GM21526 (cell line): ENCODE measurements at regions not wholly inside any gene's neighbourhood (a gene's known extent, or its start where the extent isn't known, plus 50 kb on each side); places are given as distances from the start of the nearest gene placed in this dataset.

Source experiments
- ATAC-seq: cut with Tn5 transposase; IDR thresholded peaks from one replicate; pipeline ENCODE4 v1.9.1; 2021; ENCODE audit warnings: moderate library complexity; ENCODE audit not compliant: unreplicated experiment, low FRiP score

DNA sequence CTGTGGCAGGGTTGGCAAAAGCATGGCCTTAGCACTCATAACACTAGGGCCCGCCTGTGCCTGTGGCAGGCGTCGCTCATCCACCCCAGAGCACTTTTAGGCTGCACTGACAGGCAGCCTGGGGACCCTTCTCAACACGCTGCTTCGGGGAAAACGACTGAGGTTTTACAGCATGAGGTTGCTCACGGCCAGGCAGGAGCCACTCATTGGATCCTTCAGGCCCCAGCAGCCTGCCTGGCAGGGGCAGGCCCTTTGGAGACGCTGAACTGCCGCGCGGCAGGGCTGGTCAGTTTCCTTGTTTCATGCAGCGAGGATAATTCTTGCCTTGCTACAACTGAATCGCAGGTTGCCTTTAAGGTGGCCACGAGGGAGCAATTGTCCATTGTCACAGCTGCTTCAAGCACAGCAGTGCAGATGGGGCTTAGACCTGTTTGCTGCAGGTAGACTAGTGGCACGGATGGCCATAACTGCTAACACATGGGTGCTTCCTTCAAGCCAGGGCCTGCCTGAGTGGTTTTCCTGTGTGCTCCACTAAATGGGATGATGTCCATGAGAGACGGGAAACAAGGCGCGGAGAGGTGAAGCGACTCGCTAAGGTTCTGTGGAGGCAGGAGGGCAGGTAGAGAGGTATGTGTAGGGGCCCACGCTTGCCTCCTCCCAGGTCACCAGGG lies 49.9 kb upstream of the HS6ST1 start:
- no peak for ATAC-seq

DNA sequence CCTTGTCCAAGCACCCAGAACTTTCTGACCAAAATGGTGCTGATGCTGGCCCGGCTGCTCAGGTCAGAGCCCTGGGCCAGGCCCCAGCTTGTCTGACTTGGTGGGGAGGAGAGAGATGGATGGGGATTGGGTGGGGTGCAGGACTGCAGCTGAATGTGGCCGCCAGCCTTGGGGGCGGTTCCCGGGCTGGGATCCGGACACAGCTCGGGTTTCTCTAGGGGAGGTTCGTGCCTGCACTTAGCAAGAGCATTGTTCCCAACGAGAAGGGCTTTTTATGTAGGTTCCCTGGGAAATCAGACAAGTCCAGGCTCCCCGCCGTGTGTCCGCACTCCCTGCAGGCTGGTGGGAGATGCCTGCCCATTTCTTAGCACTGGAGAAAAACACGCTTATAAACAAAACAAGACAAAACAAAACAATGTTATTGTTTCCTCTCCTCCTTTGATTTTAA lies 50.5 kb upstream of the HS6ST1 start:
- ATAC-seq, result no peak

DNA sequence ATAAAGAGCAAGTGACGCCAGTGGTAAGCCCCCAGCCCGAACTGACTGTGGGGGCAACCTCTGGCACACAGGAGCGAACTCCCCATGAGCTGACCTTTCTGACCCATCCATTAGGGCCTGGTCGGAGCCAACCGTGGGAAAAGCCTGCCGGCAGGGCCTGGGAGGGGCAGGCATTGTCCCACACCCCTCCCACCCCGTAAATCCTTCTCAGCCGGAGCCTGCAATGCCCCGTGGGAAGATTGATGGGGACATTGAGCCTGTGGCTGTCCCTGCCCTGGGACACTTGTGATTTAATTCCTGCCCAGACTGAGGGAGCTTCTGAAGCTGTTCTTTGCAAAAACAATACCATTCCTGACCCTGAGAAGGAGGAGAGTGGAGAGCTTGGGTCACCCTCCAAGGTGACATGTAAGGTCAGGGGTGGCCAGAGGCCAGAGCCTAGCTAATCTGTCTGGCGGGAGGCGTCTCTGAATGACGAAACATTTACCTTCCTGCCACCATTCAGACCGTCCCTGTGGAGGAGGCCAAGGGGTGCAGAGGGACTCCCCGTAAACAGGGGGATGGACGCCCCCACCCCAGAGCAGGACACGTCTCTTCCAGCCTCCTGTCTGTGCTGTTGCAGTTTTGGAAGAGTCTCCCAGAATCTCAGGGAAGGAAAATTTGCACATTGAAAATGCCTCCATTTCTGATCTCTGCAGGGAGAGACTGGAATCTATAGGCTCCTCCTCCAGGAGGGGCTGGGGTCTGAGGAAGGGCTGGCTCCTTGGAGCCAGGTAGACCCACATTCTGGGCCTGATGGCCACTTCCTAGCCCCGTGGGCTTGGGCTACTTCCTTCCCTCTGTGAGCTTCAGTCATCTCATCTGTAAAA lies 51.2 kb upstream of the HS6ST1 start:
- ATAC-seq, result no peak

DNA sequence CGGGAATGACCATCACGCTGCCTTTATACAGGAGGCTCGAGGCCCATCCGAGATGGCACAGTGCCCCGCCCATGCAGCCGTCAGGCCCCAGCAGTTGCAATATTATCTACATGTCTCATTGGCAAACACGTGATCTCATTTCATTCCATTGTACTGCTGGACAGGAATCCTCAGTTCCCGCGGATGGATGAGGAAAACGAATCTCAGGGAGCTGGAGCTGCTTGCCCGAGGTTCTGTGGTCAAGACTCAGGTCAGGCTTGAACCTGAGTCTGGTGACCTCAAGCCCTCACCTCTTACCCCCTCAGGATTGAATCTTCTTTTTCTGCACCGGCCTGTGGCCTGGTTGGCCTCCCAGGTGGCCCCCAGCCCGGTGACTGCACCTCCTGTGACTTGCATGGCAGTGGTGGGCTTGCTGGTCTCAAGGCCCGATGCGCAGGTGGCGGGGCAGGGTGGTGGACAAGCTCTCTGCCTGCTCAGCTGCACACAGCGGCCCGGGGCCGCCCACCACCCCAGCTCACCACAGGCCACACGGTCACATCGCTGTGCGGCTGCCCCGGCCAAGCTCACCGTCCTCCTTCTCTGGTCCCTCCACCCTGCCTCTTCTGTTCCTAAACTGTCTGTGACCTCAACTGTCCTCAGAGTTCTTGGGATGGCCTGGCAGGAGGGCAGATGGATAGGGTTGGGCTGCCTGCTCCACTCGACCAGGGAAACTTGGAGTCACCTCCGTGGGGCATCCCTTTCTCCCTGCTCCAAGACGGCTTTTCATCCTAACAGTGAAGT lies 52.0 kb upstream of the HS6ST1 start:
- no peak for ATAC-seq

DNA sequence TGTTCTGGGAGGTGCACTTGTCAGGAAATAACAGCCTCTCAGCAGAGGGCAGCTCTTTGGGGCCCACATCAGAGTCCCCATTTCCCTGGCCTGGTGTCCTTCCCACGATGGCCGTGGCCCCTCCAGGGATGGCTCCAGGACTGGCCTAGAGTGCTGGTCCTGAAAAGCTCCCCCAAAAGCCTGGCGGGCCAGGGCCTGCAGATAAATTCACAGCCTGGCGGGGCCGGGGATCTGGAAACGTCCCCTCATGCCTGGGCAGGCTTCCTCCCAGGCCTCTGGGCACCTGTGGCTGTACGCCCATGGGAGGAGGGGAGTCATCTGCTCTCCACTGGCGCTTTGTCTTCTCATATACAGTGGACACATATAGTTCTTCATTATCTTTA lies 52.6 kb upstream of the HS6ST1 start:
- ATAC-seq, result no peak

DNA sequence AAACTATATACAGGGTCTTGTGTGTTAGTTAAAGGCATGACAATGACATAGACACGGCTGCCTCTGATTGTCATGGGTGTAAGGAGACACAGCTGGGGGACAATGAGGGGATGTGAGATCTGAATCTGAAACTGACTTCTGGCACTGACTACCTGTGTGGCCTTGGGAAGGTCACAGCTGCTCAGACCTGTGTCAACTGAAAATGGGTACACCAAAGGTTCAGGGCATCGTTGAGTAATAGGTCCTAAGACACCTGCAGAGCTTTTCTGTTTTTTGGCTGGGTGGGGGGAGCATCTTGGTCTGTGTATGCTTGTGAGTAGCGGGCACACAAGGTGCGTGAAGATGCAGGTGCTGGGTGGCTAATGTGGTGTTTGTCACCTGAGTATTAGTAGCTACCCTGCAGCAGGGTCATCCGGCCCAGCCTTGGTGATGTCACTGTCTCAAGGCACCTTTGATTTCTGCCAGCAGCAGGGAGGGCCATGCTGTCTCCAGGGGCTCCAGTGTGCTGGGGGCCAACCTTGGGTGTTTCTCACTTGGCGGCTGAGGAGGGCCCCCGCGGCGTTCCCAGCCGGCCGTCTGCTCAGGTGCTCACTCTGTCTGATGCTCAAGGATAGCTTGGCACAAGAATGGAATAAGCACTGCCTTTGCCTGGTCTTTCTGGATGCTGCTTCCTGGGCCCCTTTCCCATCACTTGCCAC lies 53.1 kb upstream of the HS6ST1 start:
- peak; percentile 60 for ATAC-seq

DNA sequence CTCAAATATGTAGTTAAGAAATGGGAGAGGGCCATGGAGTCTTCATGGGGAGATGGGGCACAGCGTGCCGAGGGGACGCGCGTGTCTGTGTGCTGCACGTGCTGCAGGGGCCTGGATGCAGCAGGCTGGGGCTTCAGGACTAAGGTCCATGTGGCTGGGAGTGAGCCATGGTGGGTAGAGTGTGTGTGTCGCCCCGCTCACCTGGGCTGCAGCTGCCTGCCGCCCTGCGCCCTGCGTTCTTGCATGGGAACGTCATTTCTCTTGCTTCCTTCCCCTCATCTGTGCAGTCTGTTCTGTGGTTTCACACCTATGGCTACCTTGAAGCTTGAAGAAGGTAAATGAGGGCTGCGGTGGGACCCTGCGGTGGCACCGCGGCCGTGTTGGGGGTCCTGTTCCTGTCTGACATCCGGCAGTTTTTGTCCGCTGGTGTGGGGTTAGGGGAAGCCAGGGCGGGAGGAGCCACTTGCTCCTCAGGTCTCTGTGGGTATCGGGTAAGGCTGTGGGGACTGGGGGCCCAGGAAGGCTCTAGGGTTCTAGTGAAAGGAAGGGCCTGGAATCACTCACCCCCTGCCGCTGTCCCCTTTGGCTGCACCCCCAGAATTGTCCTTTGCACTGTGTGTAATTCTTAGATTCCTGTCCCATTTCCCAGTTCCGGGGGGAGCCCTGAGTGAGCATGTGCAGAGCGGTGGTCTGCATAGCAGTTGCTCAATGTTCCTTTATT lies 54.1 kb upstream of the HS6ST1 start:
- ATAC-seq, result no peak

DNA sequence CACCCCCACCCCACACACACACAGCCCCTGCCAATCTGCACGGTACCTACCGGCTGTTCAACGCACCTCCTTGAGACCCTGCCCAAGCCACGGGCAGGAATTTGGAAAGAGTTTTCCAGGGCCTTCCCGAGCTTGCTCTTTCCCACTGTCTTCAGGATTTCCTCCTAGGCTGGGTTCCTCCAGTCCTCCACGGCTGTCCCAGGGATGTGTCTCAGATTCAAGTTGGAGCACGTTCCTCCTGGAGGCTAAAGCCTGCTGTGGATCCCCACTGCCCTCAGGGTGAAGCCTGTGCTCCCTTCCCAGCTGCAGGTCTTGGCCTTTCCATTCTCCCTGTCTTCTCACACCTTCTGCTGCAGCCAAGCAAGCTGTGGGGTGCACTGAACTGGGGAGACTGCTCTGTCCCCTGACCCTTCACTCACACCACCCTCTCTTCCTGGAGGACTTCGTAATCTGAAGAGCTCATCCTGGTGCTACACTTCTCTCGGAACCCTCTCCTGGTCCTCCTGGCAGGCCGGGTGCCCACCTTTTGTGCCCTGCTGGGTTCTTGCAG lies 54.9 kb upstream of the HS6ST1 start:
- ATAC-seq, result no peak

DNA sequence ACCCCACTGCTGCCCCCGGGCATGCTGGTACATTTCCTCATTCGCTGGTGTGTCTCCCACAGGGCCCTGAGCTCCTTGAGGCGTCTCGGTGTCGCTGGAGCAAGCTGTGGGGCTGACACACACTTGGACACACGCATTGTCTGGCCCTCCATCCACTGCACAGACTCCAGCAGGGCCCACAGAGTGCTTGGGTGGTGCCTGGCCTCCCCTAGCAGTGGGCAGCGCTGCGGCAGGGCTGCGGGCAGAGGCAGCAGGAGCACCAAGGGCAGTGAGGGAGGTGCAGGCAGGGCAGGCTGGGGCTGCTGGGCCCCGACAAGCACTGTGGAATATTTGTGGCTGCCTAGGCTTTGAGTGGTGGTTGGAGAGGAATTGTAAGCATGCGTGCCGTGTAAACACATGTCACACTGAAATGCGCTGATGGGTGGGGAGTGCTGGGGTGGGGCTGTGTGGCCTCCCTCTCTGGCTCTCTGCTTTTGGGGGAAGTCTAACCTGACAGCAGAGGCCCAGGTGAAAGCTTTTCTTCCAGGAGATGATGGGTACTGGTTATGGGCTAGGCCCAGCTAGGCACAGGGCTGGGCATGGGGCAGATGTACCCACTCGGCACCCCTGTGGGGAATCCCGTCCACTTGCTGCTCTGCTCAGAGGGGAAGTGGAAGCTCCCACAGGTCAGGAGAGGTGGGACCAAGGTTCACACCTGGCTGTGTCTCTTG lies 55.5 kb upstream of the HS6ST1 start:
- no peak for ATAC-seq

DNA sequence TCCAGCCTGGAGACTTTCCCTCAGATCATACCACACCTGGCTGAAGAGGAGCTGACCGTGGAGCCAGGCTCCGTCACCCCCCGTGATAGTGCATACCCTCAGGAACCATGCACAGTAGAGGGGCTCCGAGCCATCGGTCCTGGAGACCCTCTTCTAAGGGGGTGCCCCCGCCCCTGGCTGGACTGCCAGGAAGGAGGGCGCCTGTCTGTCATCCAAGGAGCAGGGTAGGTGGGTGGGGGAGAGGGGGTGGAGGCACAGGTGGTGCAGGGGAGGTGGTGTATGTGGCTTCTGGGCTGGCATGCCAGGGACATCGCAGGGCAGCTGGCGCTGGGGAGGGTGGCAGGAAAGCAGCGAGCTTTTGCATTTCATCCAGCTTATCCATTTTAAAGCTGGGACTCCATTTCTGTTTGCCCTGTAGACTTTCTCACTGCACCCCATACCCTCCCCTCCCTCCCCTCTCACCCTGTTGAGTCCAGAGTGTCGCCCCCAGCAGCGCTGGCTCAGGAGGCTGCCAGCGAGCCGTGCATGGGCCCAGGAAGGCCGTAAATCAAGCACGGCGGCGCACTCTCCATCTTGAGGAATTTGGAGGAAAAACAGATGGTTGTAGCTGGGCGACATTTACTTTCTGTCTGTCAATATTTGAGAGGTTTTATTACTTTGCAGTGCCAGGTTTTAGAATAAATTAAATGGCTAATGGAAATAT lies 56.2 kb upstream of the HS6ST1 start:
- no peak for ATAC-seq

DNA sequence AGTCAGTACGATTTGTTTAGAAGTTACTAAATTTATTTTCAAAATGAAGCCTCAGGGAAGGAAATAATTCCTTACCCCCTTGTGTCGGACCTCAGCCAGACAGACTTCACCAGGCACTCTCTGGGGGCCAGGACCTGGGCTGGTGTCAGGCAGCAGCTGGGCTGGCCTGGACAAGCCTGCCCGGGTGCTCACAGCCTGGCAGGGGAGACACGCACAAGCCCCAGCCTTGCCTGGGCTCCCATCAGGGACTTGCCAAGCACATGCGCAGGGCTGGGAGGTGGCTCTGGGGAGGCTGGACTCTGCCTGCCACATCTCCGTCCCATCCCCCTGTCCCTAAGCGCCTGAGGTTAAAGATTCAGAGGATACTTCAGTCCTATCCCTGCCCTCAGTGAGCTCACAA lies 56.8 kb upstream of the HS6ST1 start:
- no peak for ATAC-seq

DNA sequence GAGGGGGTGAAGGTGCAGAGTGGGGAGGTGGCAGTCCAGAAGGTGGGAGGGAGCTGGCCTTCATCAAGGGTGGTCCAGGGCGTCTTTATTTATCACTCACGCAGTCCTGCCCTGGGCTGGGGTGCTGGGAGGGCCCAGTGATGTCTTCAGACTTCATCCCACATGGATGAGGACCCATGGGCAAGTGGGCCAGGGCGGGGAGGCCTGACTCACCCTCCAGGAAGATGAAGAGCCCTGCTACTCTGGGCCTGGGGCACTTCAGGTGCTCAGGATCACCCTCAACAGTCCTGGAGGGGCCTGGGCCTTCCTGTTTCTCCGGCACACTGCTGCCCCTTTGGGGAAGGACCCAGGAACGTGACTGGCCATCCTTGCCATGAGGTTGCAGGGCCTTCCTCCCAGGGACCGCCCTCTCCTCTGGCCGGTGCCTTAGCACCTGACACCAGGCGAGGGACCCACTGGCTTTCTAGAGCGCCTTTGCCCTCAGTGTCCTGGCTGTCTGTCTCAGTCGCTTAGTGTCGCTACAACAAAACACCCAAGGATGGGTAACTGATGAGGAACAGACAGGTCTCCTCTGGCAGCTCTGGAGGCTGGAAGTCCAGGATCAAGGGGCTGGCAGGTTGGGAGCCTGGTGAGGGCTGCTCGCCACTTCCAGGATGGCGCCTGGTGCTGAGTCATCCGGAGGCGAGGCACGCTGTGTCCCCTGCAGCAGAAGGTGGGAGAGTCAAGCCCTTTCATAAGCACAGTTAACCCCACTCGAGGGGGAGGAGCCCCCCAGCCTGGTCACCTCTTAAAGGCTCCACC lies 57.8 kb upstream of the HS6ST1 start:
- ATAC-seq, result no peak

DNA sequence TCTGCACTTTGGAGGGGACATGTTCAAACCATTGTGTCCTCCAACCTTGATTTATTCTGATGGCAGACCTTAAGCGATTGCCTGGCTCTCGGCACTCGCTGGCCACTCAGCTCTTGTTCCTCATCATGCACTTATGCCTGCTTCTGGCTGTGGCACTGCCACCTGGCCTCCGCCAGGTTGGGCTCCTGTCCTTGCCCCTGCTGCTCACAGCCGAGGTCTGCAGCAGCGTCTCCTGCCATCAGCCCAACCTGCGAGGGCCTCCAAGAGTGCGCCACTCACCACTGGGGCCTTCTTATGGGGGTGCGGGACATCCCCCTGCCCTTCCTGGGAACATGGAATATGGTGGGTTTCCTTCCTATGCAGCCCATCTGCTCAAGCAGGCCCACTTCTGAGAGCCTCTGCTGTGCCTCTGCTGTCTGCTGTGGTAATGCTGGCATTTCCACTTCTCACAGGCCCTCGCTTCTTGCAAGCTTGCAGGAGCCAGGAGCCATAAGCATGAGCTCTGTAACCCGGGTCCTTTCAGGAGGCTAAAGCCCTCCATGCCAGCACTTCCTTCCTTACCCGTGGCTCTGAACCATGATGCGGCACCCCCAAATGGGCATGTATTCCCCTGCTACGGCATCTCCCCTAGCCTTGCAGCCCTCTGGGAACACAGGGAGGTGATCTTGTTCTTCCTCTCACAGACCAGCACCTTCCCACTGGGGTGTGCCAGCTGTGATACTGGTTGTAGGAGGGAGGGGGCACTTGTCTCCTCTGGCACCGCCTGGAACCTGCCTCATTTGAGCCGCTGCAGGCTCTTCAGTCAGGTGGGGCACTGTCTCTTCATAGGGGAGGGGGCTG lies 58.6 kb upstream of the HS6ST1 start:
- ATAC-seq, result no peak

DNA sequence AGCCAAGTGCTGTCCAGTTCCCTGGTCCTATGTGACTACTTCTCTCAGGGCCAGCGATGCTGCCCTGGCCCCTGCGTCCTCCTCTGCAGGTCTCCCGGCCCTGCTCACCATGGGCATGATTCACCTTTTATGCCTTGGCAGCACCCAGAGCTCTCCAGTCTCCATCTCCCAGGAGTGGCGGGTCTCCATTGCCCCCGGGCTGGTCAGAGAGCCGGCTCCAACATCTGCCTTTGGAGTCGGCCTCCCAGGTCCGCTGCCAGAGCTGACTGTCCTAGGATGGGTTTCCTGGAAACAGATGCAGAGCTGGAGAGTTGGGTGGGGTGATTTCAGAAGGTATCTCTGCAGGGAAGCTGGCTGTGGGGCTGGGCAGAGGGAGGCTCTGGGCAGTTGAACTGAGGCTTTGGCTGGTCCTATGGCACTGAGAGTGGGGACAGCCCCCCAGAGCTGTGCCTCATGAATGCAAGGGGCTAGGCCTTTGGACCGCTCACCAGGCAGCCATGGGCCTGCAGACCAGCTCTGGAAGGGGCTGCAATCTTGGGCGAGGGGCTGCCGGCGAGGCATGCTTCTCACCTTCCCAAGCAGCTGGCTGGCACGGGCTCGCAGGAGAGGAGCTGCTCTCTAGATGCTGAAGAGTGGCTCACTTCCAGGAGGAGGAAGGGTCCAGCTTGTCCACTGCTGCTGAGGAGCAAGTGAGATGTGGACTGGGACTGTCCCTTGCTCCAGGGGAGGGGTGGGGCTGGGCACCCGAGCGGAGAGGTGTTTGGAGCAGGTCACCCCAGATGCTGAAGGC lies 59.8 kb upstream of the HS6ST1 start:
- ATAC-seq, result no peak

DNA sequence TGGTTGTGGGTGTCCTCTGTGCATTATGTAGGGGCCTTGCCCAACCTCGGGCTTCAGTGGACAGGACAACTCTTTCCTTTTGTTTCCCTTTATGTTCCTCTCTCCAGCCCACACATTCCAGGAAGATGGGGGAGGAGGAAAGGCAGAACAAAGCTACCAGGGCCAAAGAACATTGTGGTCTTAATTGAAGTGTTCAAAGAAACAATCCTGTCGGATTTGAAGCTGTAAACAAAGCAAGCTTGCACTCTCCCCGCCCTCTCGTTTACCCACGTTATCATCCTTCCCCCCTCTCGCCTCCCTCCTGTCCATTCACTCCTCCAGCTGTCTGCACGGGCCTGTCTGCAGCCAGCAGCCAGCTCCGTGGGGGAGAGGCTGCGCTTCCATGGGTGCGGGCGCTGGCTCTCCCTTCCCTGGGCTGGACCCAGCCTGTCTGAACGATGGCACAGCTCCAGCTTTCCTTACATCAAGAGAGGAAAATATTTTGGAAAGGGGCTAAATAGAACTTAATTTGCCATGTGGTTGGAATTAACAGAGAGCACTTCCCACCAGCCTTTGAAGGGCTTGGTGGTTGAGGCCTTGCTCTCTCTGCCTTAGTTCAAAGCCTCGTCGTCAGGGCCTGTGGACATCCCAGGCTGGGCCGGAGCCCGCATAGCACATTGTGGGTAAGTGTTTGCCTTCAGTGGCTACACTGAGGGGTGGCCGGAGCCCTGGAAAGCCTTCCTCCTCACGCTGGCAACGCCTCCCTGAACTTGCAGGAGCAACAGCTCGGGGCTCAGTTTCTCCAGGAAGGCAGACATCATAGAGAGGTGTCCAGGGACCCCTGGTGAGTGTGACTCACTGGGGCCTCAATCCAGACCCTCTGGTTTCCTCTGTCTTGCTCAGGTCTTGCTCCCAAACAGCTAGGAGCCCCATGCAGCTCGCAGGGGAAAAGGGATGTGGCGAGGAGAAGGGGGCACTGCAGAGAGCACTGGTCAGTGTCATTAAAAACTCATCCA lies 60.6 kb upstream of the HS6ST1 start:
- no peak for ATAC-seq
